Vagina (tissue), 2 donors: ENCODE measurements at regions not wholly inside any gene's neighbourhood (a gene's known extent, or its start where the extent isn't known, plus 50 kb on each side); places are given as distances from the start of the nearest gene placed in this dataset.
"Not testable (repeated sequence)": the region's sequence is repeated elsewhere in the genome, so short reads cannot be mapped to it uniquely, and the experiment has no call there.

Experiments used
- DNase-seq, 2 donors: peaks; one replicate each; pipeline ENCODE4 v3.0.0-alpha.2; 2017; ENCODE audit errors: extremely low spot score in 2 of 2
- H3K27ac ChIP-seq: fragments of 200-600 bp; sonication (generic); one replicate; pipeline ENCODE4 v1.5.1; 2019
- H3K27me3 ChIP-seq: fragments of 200-600 bp; sonication (generic); one replicate; pipeline ENCODE4 v1.5.1; 2019
- H3K36me3 ChIP-seq, 2 donors: fragments of 200-600 bp; sonication (generic); one replicate each; pipeline ENCODE4 v1.5.1; 2017 to 2019
- H3K4me1 ChIP-seq: fragments of 200-600 bp; sonication (generic); one replicate; pipeline ENCODE4 v1.5.1; 2019
- H3K4me3 ChIP-seq, 2 donors: fragments of 200-600 bp; sonication (generic); 1 replicate in 1 of 2; 2 replicates in 1 of 2; pipeline ENCODE4 v1.5.1; 2016 to 2019
- H3K9me3 ChIP-seq: fragments of 200-600 bp; sonication (generic); one replicate; pipeline ENCODE4 v1.5.1; 2019
- POLR2A ChIP-seq, 2 donors: fragments of 450-650 bp; IDR thresholded peaks; one replicate each; pipeline ENCODE4 v1.6.1; 2017; ENCODE audit warnings: antibody characterized with exemption in 2 of 2, mild to moderate bottlenecking in 2 of 2, moderate library complexity in 2 of 2
- POLR2AphosphoS5 ChIP-seq, 2 donors: sonication (generic); formaldehyde crosslinking; IDR thresholded peaks; one replicate each; pipeline ENCODE4 v1.9.0; 2017; ENCODE audit warnings: antibody characterized with exemption in 2 of 2, mild to moderate bottlenecking in 2 of 2, low read depth in 1 of 2; ENCODE audit not compliant: insufficient read depth in 1 of 2
- intact Hi-C: fragments of 100-400 bp; cut with DNase I; formaldehyde crosslinking; loops from one replicate; pipeline ENCODE4 v1.15.1; 2023
- TF ChIP-seq, protein P1 (sequence below), 3 experiments: fragments of 450-650 bp in 2 of 3; fragments of 200-600 bp in 1 of 3; sonication (generic) in 1 of 3; IDR thresholded peaks; one replicate each; pipeline ENCODE4 v1.5.1; 2017 to 2019; ENCODE audit warnings: antibody characterized with exemption in 3 of 3, mild to moderate bottlenecking in 2 of 3, moderate library complexity in 2 of 3

- no peaks in the 10 kb centered on the region for H3K9me3 ChIP-seq
- DNase-seq: no peak
- intact Hi-C loops: no loop called here
- no peaks in the 10 kb centered on the region for H3K27me3 ChIP-seq
- TF ChIP-seq POLR2AphosphoS5 (IDR thresholded peaks at IDR 0.05; ENCODE audit: insufficient read depth in 1 of 2, low read depth in 1 of 2): no peak
- TF ChIP-seq POLR2A (IDR thresholded peaks at IDR 0.05): no peak
- TF ChIP-seq, protein P1, sequence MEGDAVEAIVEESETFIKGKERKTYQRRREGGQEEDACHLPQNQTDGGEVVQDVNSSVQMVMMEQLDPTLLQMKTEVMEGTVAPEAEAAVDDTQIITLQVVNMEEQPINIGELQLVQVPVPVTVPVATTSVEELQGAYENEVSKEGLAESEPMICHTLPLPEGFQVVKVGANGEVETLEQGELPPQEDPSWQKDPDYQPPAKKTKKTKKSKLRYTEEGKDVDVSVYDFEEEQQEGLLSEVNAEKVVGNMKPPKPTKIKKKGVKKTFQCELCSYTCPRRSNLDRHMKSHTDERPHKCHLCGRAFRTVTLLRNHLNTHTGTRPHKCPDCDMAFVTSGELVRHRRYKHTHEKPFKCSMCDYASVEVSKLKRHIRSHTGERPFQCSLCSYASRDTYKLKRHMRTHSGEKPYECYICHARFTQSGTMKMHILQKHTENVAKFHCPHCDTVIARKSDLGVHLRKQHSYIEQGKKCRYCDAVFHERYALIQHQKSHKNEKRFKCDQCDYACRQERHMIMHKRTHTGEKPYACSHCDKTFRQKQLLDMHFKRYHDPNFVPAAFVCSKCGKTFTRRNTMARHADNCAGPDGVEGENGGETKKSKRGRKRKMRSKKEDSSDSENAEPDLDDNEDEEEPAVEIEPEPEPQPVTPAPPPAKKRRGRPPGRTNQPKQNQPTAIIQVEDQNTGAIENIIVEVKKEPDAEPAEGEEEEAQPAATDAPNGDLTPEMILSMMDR (IDR thresholded peaks at IDR 0.05): no peak
- no peaks in the 10 kb centered on the region for H3K36me3 ChIP-seq
- H3K27ac ChIP-seq: no peak overlapping the region
- H3K4me1 ChIP-seq: peaks cover 19% of the 10 kb centered on the region
- no peak overlapping the region for H3K4me3 ChIP-seq
Measured at GRCh38 chr5:68682400-68683160, 411.2 kb upstream of the SLC30A5 start.

DNA sequence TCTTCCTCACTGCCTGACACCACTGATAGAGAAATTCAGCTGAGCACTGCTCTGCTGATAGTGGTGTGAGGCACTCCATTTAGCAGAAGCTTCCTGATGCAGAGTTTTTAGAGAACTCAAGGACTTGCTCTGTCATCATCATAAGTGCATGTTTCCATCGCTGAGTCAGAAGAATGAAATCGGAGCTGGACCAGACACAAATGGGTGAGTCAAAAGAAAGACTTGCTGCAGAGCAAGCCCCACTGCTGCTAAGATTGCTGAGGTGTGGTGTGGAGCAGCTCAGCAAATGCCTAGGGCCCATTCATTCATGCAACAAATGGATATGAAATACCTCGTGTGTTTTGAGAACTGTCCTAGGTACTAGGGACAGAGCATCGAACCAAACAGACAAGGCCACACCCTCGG is 410.2 kb upstream of the SLC30A5 start:
- H3K4me1 ChIP-seq: peaks cover 19% of the 10 kb centered on the region
- no peak overlapping the region for H3K4me3 ChIP-seq
- no peak overlapping the region for H3K27ac ChIP-seq
- intact Hi-C loops: no loop called here
- no peaks in the 10 kb centered on the region for H3K9me3 ChIP-seq
- no peaks in the 10 kb centered on the region for H3K27me3 ChIP-seq
- H3K36me3 ChIP-seq: no peaks in the 10 kb centered on the region
- DNase-seq: no peak
- TF ChIP-seq POLR2AphosphoS5 (IDR thresholded peaks at IDR 0.05; ENCODE audit: insufficient read depth in 1 of 2, low read depth in 1 of 2) (peak in 1 of 2 donors; percentile 78), POLR2A (IDR thresholded peaks at IDR 0.05) (no peak)
- TF ChIP-seq, protein P1 (IDR thresholded peaks at IDR 0.05): no peak

GRCh38 chr5:68685863-68686262 is 408.0 kb upstream of the SLC30A5 start:
- H3K27ac ChIP-seq: no peak overlapping the region
- TF ChIP-seq, protein P1 (IDR thresholded peaks at IDR 0.05): no peak
- TF ChIP-seq POLR2A (IDR thresholded peaks at IDR 0.05): no peak
- no peaks in the 10 kb centered on the region for H3K27me3 ChIP-seq
- intact Hi-C loops: no loop called here
- no peak overlapping the region for H3K4me3 ChIP-seq
- DNase-seq: no peak
- H3K36me3 ChIP-seq: no peaks in the 10 kb centered on the region
- H3K4me1 ChIP-seq: peaks cover 8% of the 10 kb centered on the region
- H3K9me3 ChIP-seq: no peaks in the 10 kb centered on the region

DNA sequence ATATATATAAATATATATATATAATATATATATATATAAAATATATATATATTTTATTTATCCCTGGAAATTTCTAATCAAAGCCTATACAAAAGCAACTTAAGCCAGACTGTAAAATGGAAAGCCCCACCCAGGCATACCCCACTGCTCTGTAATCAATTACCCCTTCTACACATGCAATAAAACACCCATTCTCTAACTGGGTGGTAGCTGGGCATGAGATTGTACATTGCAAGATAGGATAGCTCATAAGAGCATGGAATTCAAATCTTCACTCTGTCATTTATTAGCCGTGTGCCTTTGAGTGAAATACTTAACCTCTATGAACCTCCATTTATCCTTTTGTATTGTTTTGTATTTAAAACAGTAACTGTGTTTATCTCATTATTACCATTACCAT is 405.3 kb upstream of the SLC30A5 start:
- no peak for DNase-seq
- Histone ChIP-seq H3K4me1 (no peaks in the 10 kb centered on the region), H3K27ac (no peak overlapping the region), H3K9me3 (no peaks in the 10 kb centered on the region), H3K4me3 (no peak overlapping the region), H3K27me3 (no peaks in the 10 kb centered on the region), H3K36me3 (no peaks in the 10 kb centered on the region)
- TF ChIP-seq, protein P1 (IDR thresholded peaks at IDR 0.05): no peak
- no peak for TF ChIP-seq POLR2AphosphoS5 (IDR thresholded peaks at IDR 0.05; ENCODE audit: insufficient read depth in 1 of 2, low read depth in 1 of 2)
- TF ChIP-seq POLR2A (IDR thresholded peaks at IDR 0.05): no peak
- intact Hi-C loops: no loop called here

DNA sequence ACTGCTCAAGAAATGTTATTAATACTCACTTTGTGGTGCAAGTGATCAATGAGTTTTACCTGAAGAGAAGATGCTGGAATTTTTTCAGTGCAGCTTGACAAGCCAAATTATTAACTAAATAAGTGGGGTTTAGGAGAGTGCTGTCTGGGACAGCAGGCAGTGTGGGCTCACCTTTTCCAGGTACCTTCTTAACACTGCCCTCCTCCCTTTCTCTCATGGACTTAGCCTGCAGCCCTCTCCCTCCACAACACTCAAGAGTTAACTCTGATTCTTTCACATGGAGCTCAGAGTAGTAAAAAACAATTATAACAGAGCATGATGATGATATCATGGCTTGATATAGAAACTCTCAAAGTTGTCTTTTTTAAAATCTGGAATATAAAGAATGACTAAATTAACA is 404.8 kb upstream of the SLC30A5 start:
- intact Hi-C loops: no loop called here
- TF ChIP-seq, protein P1 (IDR thresholded peaks at IDR 0.05): no peak
- TF ChIP-seq POLR2A (IDR thresholded peaks at IDR 0.05) (no peak), POLR2AphosphoS5 (IDR thresholded peaks at IDR 0.05; ENCODE audit: insufficient read depth in 1 of 2, low read depth in 1 of 2) (no peak)

DNA sequence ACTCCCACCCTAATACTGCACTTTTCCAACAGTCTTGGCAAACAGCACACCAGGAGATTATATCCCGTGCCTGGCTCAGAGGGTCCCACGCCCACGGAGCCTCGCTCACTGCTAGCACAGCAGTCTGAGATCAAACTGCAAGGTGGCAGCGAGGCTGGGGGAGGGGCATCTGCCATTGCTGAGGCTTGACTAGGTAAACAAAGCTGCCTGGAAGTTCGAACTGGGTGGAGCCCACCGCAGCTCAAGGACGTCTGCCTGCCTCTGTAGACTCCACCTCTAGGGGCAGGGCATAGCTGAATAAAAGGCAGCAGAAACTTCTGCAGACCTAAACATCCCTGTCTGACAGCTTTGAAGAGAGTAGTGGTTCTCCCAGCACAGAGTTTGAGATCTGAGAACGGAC is 401.9 kb upstream of the SLC30A5 start:
- intact Hi-C loops, H3K4me1 ChIP-seq, H3K4me3 ChIP-seq, H3K27ac ChIP-seq, H3K36me3 ChIP-seq, H3K9me3 ChIP-seq, DNase-seq, H3K27me3 ChIP-seq: not testable (repeated sequence)

More for the DNA sequence above, 404.8 kb upstream of the SLC30A5 start:
- Histone ChIP-seq H3K36me3 (no peaks in the 10 kb centered on the region), H3K9me3 (no peaks in the 10 kb centered on the region), H3K27ac (no peak overlapping the region), H3K27me3 (no peaks in the 10 kb centered on the region), H3K4me3 (no peak overlapping the region), H3K4me1 (no peaks in the 10 kb centered on the region)
- no peak for DNase-seq
